ENCODE measurements at regions not wholly inside any gene's neighbourhood (a gene's known extent, or its start where the extent isn't known, plus 50 kb on each side); places are given as distances from the start of the nearest gene placed in this dataset.
"Not testable (repeated sequence)": the region's sequence is repeated elsewhere in the genome, so short reads cannot be mapped to it uniquely, and the experiment has no call there.

GRCh38 chr12:127013197-127013596, 1253.8 kb upstream of the TMEM132C start:
- no peak for DNase-seq (ENCODE audit: low read depth in 2 of 2)

- DNase-seq (ENCODE audit: low read depth in 2 of 2) = no peak
These were observed 1252.9 kb upstream of the TMEM132C start for GRCh38 chr12:127014079-127014478.

GRCh38 chr12:127024791-127025190, 1242.2 kb upstream of the TMEM132C start:
- DNase-seq (ENCODE audit: low read depth in 2 of 2) = no peak

- no peak for DNase-seq (ENCODE audit: low read depth in 2 of 2)
These were observed 1241.4 kb upstream of the TMEM132C start for GRCh38 chr12:127025545-127025944.

- no peak for DNase-seq (ENCODE audit: low read depth in 2 of 2)
These were observed 1231.7 kb upstream of the TMEM132C start for GRCh38 chr12:127035011-127035879.

- no peak for DNase-seq (ENCODE audit: low read depth in 2 of 2)
These were observed 1228.8 kb upstream of the TMEM132C start for GRCh38 chr12:127038152-127038551.

GRCh38 chr12:127038761-127039160, 1228.2 kb upstream of the TMEM132C start:
- no peak for DNase-seq (ENCODE audit: low read depth in 2 of 2)

GRCh38 chr12:127041985-127042625, 1224.9 kb upstream of the TMEM132C start:
- DNase-seq (ENCODE audit: low read depth in 2 of 2) = no peak

GRCh38 chr12:127043731-127044130, 1223.2 kb upstream of the TMEM132C start:
- no peak for DNase-seq (ENCODE audit: low read depth in 2 of 2)

- DNase-seq (ENCODE audit: low read depth in 2 of 2) = no peak
These were observed 1222.1 kb upstream of the TMEM132C start for GRCh38 chr12:127044836-127045235.

GRCh38 chr12:127046467-127046866, 1220.5 kb upstream of the TMEM132C start:
- no peak for DNase-seq (ENCODE audit: low read depth in 2 of 2)

GRCh38 chr12:127048057-127048456, 1218.9 kb upstream of the TMEM132C start:
- no peak for DNase-seq (ENCODE audit: low read depth in 2 of 2)

- not testable (repeated sequence) for DNase-seq (ENCODE audit: low read depth in 2 of 2)
These were observed 1218.4 kb upstream of the TMEM132C start for GRCh38 chr12:127048525-127048924.

GRCh38 chr12:127051139-127051538, 1215.8 kb upstream of the TMEM132C start:
- DNase-seq (ENCODE audit: low read depth in 2 of 2) = no peak

GRCh38 chr12:127052511-127053232, 1214.3 kb upstream of the TMEM132C start:
- DNase-seq (ENCODE audit: low read depth in 2 of 2) = no peak

GRCh38 chr12:127054531-127054930, 1212.4 kb upstream of the TMEM132C start:
- DNase-seq (ENCODE audit: low read depth in 2 of 2) = no peak

- DNase-seq (ENCODE audit: low read depth in 2 of 2) = no peak
These were observed 1206.6 kb upstream of the TMEM132C start for GRCh38 chr12:127060310-127060847.

GRCh38 chr12:127060933-127061332, 1206.0 kb upstream of the TMEM132C start:
- no peak for DNase-seq (ENCODE audit: low read depth in 2 of 2)

- DNase-seq (ENCODE audit: low read depth in 2 of 2) = no peak
These were observed 1203.5 kb upstream of the TMEM132C start for GRCh38 chr12:127063339-127064072.

- DNase-seq (ENCODE audit: low read depth in 2 of 2) = no peak
These were observed 1202.8 kb upstream of the TMEM132C start for GRCh38 chr12:127064207-127064606.

- DNase-seq (ENCODE audit: low read depth in 2 of 2) = no peak
These were observed 1201.4 kb upstream of the TMEM132C start for GRCh38 chr12:127065595-127065994.
